Caco-2 (cell line): ENCODE measurements at regions not wholly inside any gene's neighbourhood (a gene's known extent, or its start where the extent isn't known, plus 50 kb on each side); places are given as distances from the start of the nearest gene placed in this dataset.

Experiments
- BruUV-seq: library from RNA; stranded (reverse); fragments of 400-500 nt; replicated peaks from 2 replicates; lab custom pipeline; 2021; lab: Mats Ljungman, UMichigan
- CTCF ChIA-PET: fragments of 300-600 bp; sonication (Branson Sonifier 250); formaldehyde crosslinking; loops from one replicate; lab custom pipeline; 2022; ENCODE audit warnings: antibody characterized with exemption; lab: Charles Lee
- POLR2A ChIA-PET: fragments of 300-600 bp; sonication (Branson Sonifier 250); formaldehyde crosslinking; loops from one replicate; lab custom pipeline; 2022; ENCODE audit warnings: antibody characterized with exemption; lab: Charles Lee
- DNase-seq, 2 experiments: peaks; one replicate each; pipeline versions ENCODE4 v3.0.0 to v3.0.0-alpha.2; 2020 to 2022
- H3K27me3 ChIP-seq: replicated peaks from 2 replicates; pipeline ENCODE4 v1.6.0; 2011; ENCODE audit warnings: low read length; ENCODE audit not compliant: control insufficient read depth, insufficient read depth
- H3K36me3 ChIP-seq: 2 replicates; pipeline ENCODE4 v1.5.1; 2011; ENCODE audit warnings: low read length; ENCODE audit not compliant: control insufficient read depth, insufficient read depth
- H3K4me1 ChIP-seq: fragments of 250-450 bp; sonication (Bioruptor Pico); 2 replicates; pipeline ENCODE4 v1.5.1; 2020; ENCODE audit warnings: mild to moderate bottlenecking
- H3K4me3 ChIP-seq: 2 replicates; pipeline ENCODE4 v1.5.1; 2011; ENCODE audit warnings: low read depth, mild to moderate bottlenecking, control low read depth, low read length
- H3K9me3 ChIP-seq: fragments of 250-450 bp; sonication (Bioruptor Pico); 2 replicates; pipeline ENCODE4 v1.5.1; 2020; ENCODE audit warnings: mild to moderate bottlenecking, moderate library complexity
- H3K27ac Mint-ChIP-seq: one replicate; pipeline ENCODE4 v1.8.0; 2022; ENCODE audit warnings: mixed read lengths; ENCODE audit not compliant: unreplicated experiment
- H3K27me3 Mint-ChIP-seq: one replicate; pipeline ENCODE4 v1.8.0; 2022; ENCODE audit warnings: mixed read lengths; ENCODE audit not compliant: insufficient read depth, unreplicated experiment
- H3K36me3 Mint-ChIP-seq: one replicate; pipeline ENCODE4 v1.8.0; 2022; ENCODE audit warnings: mild to moderate bottlenecking, mixed read lengths; ENCODE audit not compliant: insufficient read depth, unreplicated experiment
- H3K4me1 Mint-ChIP-seq: one replicate; pipeline ENCODE4 v1.8.0; 2022; ENCODE audit warnings: low read depth, mixed read lengths; ENCODE audit not compliant: unreplicated experiment
- H3K4me3 Mint-ChIP-seq: one replicate; pipeline ENCODE4 v1.8.0; 2022; ENCODE audit warnings: mild to moderate bottlenecking, moderate library complexity, mixed read lengths; ENCODE audit not compliant: unreplicated experiment
- H3K9me3 Mint-ChIP-seq: one replicate; pipeline ENCODE4 v1.8.0; 2022; ENCODE audit warnings: mixed read lengths; ENCODE audit not compliant: unreplicated experiment
- intact Hi-C: fragments of 100-400 bp; cut with micrococcal nuclease; formaldehyde crosslinking; loops from one replicate; pipeline ENCODE4 v1.10.0; 2022; ENCODE audit not compliant: unreplicated experiment
- TF ChIP-seq, protein P1 (sequence below), 2 experiments: fragments of 200-600 bp in 1 of 2; IDR thresholded peaks; 1 replicate in 1 of 2; 2 replicates in 1 of 2; pipeline versions ENCODE4 v1.5.1 to v1.8.0; 2011 to 2022; ENCODE audit warnings: antibody characterized with exemption in 1 of 2, control low read depth in 1 of 2, inconsistent platforms in 1 of 2, low read depth in 1 of 2, low read length in 1 of 2, mild to moderate bottlenecking in 1 of 2, moderate library complexity in 1 of 2; ENCODE audit not compliant: insufficient read depth in 1 of 2, severe bottlenecking in 1 of 2, unreplicated experiment in 1 of 2

DNA sequence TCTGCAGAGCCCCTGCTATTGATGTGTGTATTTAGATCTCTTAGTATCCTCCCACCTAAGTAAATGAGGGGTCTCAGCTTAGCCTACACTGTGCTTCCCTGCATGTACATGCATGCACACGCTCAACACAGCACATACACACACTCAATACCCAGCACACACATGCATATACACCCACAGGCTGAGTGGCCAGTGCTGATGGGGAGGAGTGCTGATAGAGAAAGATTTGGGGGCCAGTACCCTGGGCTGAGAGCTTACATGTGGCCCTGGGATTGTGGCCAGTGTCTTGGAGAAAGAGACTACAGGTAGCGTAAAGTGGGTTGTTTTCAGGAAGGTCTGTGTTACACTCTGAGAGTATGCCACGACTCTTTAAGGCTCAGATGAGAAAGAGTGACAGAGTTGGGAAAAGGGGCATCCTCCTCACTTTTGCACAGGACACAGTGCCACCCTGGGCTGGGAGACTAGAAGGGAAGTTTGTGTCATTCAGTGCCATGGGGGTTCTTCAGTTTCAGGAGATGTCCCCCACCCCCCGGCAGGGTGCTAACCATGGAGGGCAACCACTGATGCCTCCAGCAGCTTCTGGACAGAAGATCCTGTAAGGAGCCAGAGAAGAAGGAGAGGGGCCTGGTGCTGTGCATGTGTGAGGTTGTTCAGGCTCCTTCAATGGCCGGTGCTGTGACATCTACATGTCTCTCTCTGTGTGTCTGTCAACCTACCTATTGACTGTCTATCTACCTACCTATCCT is 166.8 kb downstream of the RHOU start:
- CTCF ChIA-PET = no interaction called here
- no peak for DNase-seq
- no peaks in the 10 kb centered on the region for H3K27me3 Mint-ChIP-seq
- Histone ChIP-seq H3K36me3 (no peaks in the 10 kb centered on the region), H3K4me3 (no peak overlapping the region), H3K9me3 (no peaks in the 10 kb centered on the region), H3K27me3 (no peaks in the 10 kb centered on the region), H3K4me1 (peaks cover 4% of the 10 kb centered on the region; the same call in 1 of the 2 replicates)
- intact Hi-C loops = no loop called here
- no peak overlapping the region for H3K27ac Mint-ChIP-seq
- H3K36me3 Mint-ChIP-seq = no peaks in the 10 kb centered on the region
- TF ChIP-seq, protein P1, sequence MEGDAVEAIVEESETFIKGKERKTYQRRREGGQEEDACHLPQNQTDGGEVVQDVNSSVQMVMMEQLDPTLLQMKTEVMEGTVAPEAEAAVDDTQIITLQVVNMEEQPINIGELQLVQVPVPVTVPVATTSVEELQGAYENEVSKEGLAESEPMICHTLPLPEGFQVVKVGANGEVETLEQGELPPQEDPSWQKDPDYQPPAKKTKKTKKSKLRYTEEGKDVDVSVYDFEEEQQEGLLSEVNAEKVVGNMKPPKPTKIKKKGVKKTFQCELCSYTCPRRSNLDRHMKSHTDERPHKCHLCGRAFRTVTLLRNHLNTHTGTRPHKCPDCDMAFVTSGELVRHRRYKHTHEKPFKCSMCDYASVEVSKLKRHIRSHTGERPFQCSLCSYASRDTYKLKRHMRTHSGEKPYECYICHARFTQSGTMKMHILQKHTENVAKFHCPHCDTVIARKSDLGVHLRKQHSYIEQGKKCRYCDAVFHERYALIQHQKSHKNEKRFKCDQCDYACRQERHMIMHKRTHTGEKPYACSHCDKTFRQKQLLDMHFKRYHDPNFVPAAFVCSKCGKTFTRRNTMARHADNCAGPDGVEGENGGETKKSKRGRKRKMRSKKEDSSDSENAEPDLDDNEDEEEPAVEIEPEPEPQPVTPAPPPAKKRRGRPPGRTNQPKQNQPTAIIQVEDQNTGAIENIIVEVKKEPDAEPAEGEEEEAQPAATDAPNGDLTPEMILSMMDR (IDR thresholded peaks at IDR 0.05; ENCODE audit: insufficient read depth in 1 of 2, low read depth in 1 of 2, low read length in 1 of 2, severe bottlenecking in 1 of 2, unreplicated experiment in 1 of 2) = no peak
- POLR2A ChIA-PET = no interaction called here
- no TSS peak for BruUV-seq
- H3K9me3 Mint-ChIP-seq = no peaks in the 10 kb centered on the region
- peaks cover 13% of the 10 kb centered on the region for H3K4me1 Mint-ChIP-seq
- H3K4me3 Mint-ChIP-seq = no peak overlapping the region

DNA sequence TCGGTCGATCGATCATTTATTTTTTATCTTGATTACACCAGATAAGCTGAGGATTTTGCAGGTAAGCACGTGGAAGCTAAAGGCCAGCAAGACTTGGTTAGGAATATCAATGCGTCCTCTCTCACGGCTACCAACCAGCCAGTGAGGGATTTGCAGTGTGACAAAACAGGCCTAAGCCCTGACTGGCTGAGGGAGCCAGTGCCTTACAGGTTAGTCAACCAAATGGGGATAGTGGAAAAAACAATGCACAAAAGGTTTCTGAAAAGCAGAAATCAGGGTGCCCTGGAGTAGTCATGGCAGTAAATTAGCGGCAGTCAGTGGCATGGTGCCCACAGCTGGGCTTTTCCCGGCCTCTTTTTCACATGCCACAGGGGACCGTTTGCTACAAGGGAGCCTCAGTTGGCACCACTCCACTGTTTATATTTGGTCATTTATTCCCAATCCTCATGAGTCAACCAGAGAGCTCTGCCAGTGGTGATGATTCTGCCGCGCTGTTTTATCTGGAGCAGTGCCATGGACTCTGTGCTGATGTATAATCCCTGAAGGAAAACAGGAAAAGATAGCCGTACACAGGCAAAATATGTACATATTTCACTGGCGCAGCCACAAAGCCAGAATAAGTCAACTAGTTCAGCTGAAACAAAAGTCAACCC is 167.6 kb downstream of the RHOU start:
- POLR2A ChIA-PET = no interaction called here
- Histone ChIP-seq H3K4me1 (peaks cover 4% of the 10 kb centered on the region; the same call in 1 of the 2 replicates), H3K27me3 (no peaks in the 10 kb centered on the region), H3K36me3 (no peaks in the 10 kb centered on the region), H3K9me3 (no peaks in the 10 kb centered on the region), H3K4me3 (no peak overlapping the region)
- Mint-ChIP-seq H3K9me3 (no peaks in the 10 kb centered on the region), H3K4me3 (no peak overlapping the region), H3K27me3 (no peaks in the 10 kb centered on the region), H3K27ac (no peak overlapping the region), H3K36me3 (no peaks in the 10 kb centered on the region), H3K4me1 (peaks cover 8% of the 10 kb centered on the region)
- BruUV-seq = no TSS peak
- CTCF ChIA-PET = interaction anchor here (0.7 kb wide), 1 partner anchor 273 kb away, joined by 3 read pairs; no protein-coding TSS in a partner anchor
- intact Hi-C loops = no loop called here
- TF ChIP-seq, protein P1 (IDR thresholded peaks at IDR 0.05; ENCODE audit: insufficient read depth in 1 of 2, low read depth in 1 of 2, low read length in 1 of 2, severe bottlenecking in 1 of 2, unreplicated experiment in 1 of 2) = no peak
- DNase-seq = no peak

DNA sequence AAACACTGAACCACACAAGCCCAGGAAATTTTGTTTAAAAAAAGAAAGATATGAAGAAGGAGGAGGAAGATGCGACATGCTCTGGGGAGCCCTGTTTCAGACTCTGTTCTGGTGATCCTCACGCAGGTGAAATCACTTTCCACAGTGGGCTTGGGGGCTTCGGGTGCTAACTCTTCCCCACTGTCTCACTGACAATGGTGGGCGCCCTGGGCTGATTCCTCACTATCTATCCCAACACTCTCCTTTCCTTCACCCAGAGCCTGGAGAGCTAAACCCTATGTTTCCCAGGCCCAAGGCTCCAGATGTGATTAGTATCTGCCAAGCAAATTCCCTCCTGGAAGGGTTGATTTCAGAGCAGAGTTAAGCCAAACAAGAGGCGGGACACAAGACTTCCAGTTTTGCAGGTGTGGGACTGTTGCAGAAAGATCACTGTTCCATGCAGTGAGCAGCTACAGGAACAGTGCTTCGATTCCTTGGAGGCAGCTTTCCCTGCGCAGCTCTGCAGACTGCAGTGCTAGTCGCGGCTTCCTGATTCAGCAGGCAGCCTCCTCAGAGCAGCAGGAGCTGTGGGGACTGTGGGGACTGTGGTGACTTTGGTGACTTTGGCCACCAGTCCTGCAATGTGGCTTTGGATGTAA is 168.3 kb downstream of the RHOU start:
- ChIA-PET POLR2A (no interaction called here), CTCF (interaction anchor here (0.7 kb wide), 1 partner anchor 273 kb away, joined by 3 read pairs; no protein-coding TSS in a partner anchor)
- Mint-ChIP-seq H3K27ac (no peak overlapping the region), H3K4me3 (no peak overlapping the region), H3K36me3 (no peaks in the 10 kb centered on the region), H3K27me3 (no peaks in the 10 kb centered on the region), H3K9me3 (no peaks in the 10 kb centered on the region), H3K4me1 (peaks cover 6% of the 10 kb centered on the region)
- H3K4me1 ChIP-seq = peaks cover 4% of the 10 kb centered on the region; the same call in 1 of the 2 replicates
- TF ChIP-seq, protein P1 (IDR thresholded peaks at IDR 0.05; ENCODE audit: insufficient read depth in 1 of 2, low read depth in 1 of 2, low read length in 1 of 2, severe bottlenecking in 1 of 2, unreplicated experiment in 1 of 2) = no peak
- DNase-seq = no peak
- no TSS peak for BruUV-seq
- no peak overlapping the region for H3K4me3 ChIP-seq
- H3K9me3 ChIP-seq = no peaks in the 10 kb centered on the region
- no peaks in the 10 kb centered on the region for H3K36me3 ChIP-seq
- intact Hi-C loops = no loop called here
- H3K27me3 ChIP-seq = no peaks in the 10 kb centered on the region
